GM12864 (cell line): ENCODE measurements at regions not wholly inside any gene's neighbourhood (a gene's known extent, or its start where the extent isn't known, plus 50 kb on each side); places are given as distances from the start of the nearest gene placed in this dataset.

ENCODE experiments used
- DNase-seq: peaks from one replicate; pipeline ENCODE4 v3.0.0-alpha.2; 2011; ENCODE audit warnings: low read depth
- H3K4me3 ChIP-seq: 2 replicates; pipeline ENCODE4 v1.5.1; 2011; ENCODE audit warnings: mild to moderate bottlenecking, low read depth, low read length, control low read depth
- CTCF ChIP-seq: IDR thresholded peaks from 2 replicates; pipeline ENCODE4 v1.5.1; 2011; ENCODE audit warnings: low read depth, mild to moderate bottlenecking, moderate library complexity, low read length, control low read depth, inconsistent platforms; ENCODE audit errors: missing control alignments

DNA sequence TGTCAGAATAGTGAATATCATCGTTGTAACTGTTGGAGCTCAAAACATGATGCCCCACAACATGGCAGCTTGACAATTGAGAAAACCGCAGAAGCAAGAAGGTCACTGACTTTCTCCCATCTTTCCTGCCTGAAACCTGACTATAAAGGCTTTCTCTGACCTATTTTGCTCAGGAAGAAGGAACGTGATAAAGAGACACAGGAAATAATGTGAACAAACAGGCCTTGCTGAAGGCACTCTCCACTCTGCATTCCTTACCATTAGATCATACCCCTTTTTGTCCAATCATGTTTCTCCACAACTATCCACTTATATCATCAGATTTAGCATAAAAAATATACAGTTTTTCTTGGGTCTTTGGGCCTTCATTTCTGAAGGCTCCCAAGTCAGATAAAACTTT is 916.8 kb downstream of the METTL15 start:
- H3K4me3 ChIP-seq: no peak overlapping the region
- DNase-seq: no peak
- no peak for TF ChIP-seq CTCF

- TF ChIP-seq CTCF: no peak
- no peak overlapping the region for H3K4me3 ChIP-seq
- no peak for DNase-seq
These were observed 916.2 kb downstream of the METTL15 start for GRCh38 chr11:29024386-29024785.

GRCh38 chr11:29023761-29024160 is 915.6 kb downstream of the METTL15 start:
- DNase-seq: no peak
- no peak overlapping the region for H3K4me3 ChIP-seq
- TF ChIP-seq CTCF: no peak

DNA sequence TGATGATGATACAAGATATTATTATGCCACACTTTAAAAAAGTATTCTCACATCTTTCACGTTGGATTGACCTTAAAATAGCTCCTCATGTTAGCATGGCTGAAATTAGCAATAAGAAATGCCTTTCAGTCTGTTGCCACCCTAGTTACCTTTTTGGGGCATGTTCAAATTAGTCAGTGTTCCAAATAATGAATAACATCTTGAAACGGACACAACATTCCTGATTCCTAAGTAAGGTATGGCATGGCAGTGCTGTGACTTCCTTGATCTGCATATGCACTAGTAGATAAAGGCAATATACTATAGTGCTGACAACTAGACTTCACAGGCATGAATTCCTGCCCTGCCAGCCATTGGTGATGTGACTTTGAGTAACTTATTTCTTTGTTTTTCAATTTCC is 914.5 kb downstream of the METTL15 start:
- H3K4me3 ChIP-seq: no peak overlapping the region
- DNase-seq: no peak
- no peak for TF ChIP-seq CTCF

GRCh38 chr11:29019960-29020683 is 911.9 kb downstream of the METTL15 start:
- H3K4me3 ChIP-seq: no peak overlapping the region
- no peak for DNase-seq
- no peak for TF ChIP-seq CTCF

- TF ChIP-seq CTCF: no peak
These were observed 910.4 kb downstream of the METTL15 start for GRCh38 chr11:29018631-29019030.

DNA sequence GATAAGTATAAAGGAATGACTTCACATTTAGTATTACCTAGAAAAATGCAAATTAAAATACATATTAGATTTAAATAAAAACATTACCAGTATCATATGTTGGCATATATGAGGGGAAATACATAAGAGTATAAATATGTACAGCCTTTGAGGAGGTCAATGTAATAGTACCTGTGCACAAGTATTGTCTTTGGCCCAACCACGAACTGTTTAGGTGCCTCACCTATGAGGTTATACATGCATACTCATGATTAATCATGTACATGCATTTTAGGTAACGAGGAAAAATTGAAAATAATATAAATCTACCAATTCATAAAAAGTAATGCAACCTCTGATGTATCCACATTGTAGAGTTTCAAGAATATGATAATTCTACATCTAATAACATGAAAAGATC is 909.8 kb downstream of the METTL15 start:
- DNase-seq: no peak
- no peak overlapping the region for H3K4me3 ChIP-seq
- no peak for TF ChIP-seq CTCF

More at GRCh38 chr11:29018631-29019030, 910.4 kb downstream of the METTL15 start:
- H3K4me3 ChIP-seq: no peak overlapping the region
- no peak for DNase-seq
